ENCODE measurements at regions not wholly inside any gene's neighbourhood (a gene's known extent, or its start where the extent isn't known, plus 50 kb on each side); places are given as distances from the start of the nearest gene placed in this dataset.

GRCh38 chr9:8256880-8257279 is 457.3 kb upstream of the DMAC1 start:
- no peak overlapping the region for H2BK15ac ChIP-seq (ENCODE audit: low read length)
- H2AFZ ChIP-seq (ENCODE audit: low read length): no peak overlapping the region
- H3K14ac ChIP-seq (ENCODE audit: insufficient read length): no peak overlapping the region
- H3K27me3 ChIP-seq (replicated peaks in 1 of 4; ENCODE audit: control insufficient read depth in 3 of 4, extremely low read depth in 1 of 4, insufficient read depth in 3 of 4, low read length in 3 of 4): no peaks in the 10 kb centered on the region
- no peak overlapping the region for H4K8ac ChIP-seq (ENCODE audit: extremely low read depth, insufficient read depth, low read length)
- no peaks in the 10 kb centered on the region for H3K23me2 ChIP-seq (ENCODE audit: low read depth, low read length)
- POLR2A ChIA-PET (ENCODE audit: partially characterized antibody): no interaction called here
- H2BK120ac ChIP-seq (replicated peaks; ENCODE audit: low read depth, low read length): no peak overlapping the region
- no peak overlapping the region for H4K5ac ChIP-seq (ENCODE audit: insufficient read length, low read depth, low read length)
- no peaks in the 10 kb centered on the region for H3K9me3 ChIP-seq (ENCODE audit: insufficient read depth in 2 of 2, low read depth in 1 of 2, low read length in 1 of 2)
- H3K79me2 ChIP-seq (ENCODE audit: control insufficient read depth in 1 of 2, insufficient read depth in 2 of 2, low read length in 2 of 2): no peaks in the 10 kb centered on the region
- no peaks in the 10 kb centered on the region for H3K79me1 ChIP-seq (ENCODE audit: low read depth, low read length)
- H2AK5ac ChIP-seq (ENCODE audit: low read depth, low read length): no peak overlapping the region
- H3K23ac ChIP-seq (ENCODE audit: insufficient read length): no peak overlapping the region
- H2BK20ac ChIP-seq (ENCODE audit: low read length): no peak overlapping the region
- H3K4me3 ChIP-seq (ENCODE audit: extremely low read depth in 1 of 4, insufficient read depth in 2 of 4, low read depth in 3 of 4, low read length in 4 of 4): no peak overlapping the region
- no peak for FAIRE-seq
- WGBS, 2 experiments (ENCODE audit: extremely low coverage in 1 of 2, insufficient coverage in 1 of 2, insufficient read length in 1 of 2, insufficient replicate concordance in 2 of 2, low coverage in 1 of 2, low lambda C conversion rate in 2 of 2, missing lambda C conversion rate in 1 of 2): 92% methylated on average over 2 of the region's 2 CpGs; no CpG with 5 or more reads in 1 of the 2 experiments
- no peak overlapping the region for H2BK12ac ChIP-seq (ENCODE audit: low read depth, low read length)
- H2BK5ac ChIP-seq (ENCODE audit: low read depth, low read length): no peak overlapping the region
- H3K36me3 ChIP-seq (ENCODE audit: control insufficient read depth in 2 of 4, insufficient read depth in 4 of 4, low read length in 3 of 4): no peaks in the 10 kb centered on the region
- H3K18ac ChIP-seq (ENCODE audit: extremely low read depth, low read length): no peak overlapping the region
- H3K56ac ChIP-seq (replicated peaks; ENCODE audit: insufficient read length, low read depth, low read length): no peak overlapping the region
- CTCF ChIA-PET (ENCODE audit: partially characterized antibody): interaction anchor here (0.9 kb wide), 1 partner anchor 15 kb away, joined by 5 read pairs; no protein-coding TSS in a partner anchor
- H4K20me1 ChIP-seq (replicated peaks in 1 of 2; ENCODE audit: control insufficient read depth in 1 of 2, insufficient read depth in 2 of 2, low read length in 2 of 2): no peaks in the 10 kb centered on the region
- no peak overlapping the region for H3K4me2 ChIP-seq (ENCODE audit: insufficient read depth in 1 of 2, low read depth in 2 of 2, low read length in 2 of 2)
- no peak overlapping the region for H3K27ac ChIP-seq (ENCODE audit: low read depth, low read length)
- H3K4me1 ChIP-seq (replicated peaks in 1 of 4; ENCODE audit: control insufficient read depth in 3 of 4, insufficient read depth in 4 of 4, low read length in 3 of 4): no peaks in the 10 kb centered on the region
- H3K9ac ChIP-seq (replicated peaks in 1 of 4; ENCODE audit: extremely low read depth in 1 of 4, low read depth in 3 of 4, low read length in 3 of 4): no peak overlapping the region
- no peak for DNase-seq (ENCODE audit: low read depth in 1 of 2, low spot score in 2 of 2)
- H3K4ac ChIP-seq (replicated peaks; ENCODE audit: insufficient read length, low read depth, low read length): no peak overlapping the region
- no peak overlapping the region for H4K91ac ChIP-seq (replicated peaks; ENCODE audit: insufficient read length, low read length)
- no peak for TF ChIP-seq SRF (IDR thresholded peaks at IDR 0.05; ENCODE audit: low read depth, low read length)
- no peak for TF ChIP-seq TBP (IDR thresholded peaks at IDR 0.05; ENCODE audit: low read depth, low read length)
- TF ChIP-seq CHD1 (IDR thresholded peaks at IDR 0.05; ENCODE audit: low read depth, low read length): no peak
- TF ChIP-seq CBX8 (IDR thresholded peaks at IDR 0.05; ENCODE audit: borderline replicate concordance, low read depth, low read length): no peak
- no peak for TF ChIP-seq GABPA (IDR thresholded peaks at IDR 0.05; ENCODE audit: borderline replicate concordance, insufficient read depth, low read length)
- no peak for TF ChIP-seq CTCF (IDR thresholded peaks at IDR 0.05; ENCODE audit: control extremely low read depth in 1 of 3, insufficient read depth in 1 of 3, low read depth in 1 of 3, low read length in 3 of 3)
- TF ChIP-seq BRCA1 (IDR thresholded peaks at IDR 0.05; ENCODE audit: low read depth, low read length): no peak
- TF ChIP-seq TCF12 (IDR thresholded peaks at IDR 0.05; ENCODE audit: low read depth, low read length): no peak
- TF ChIP-seq CEBPB (IDR thresholded peaks at IDR 0.05; ENCODE audit: low read depth, low read length): no peak
- TF ChIP-seq BACH1 (IDR thresholded peaks at IDR 0.05; ENCODE audit: low read length): no peak
- no peak for TF ChIP-seq NRF1 (IDR thresholded peaks at IDR 0.05; ENCODE audit: low read depth, low read length)
- no peak for TF ChIP-seq HDAC6 (IDR thresholded peaks at IDR 0.05; ENCODE audit: low read depth, low read length)
- TF ChIP-seq YY1 (IDR thresholded peaks at IDR 0.05; ENCODE audit: low read depth, low read length): no peak
- no peak for TF ChIP-seq JUN (IDR thresholded peaks at IDR 0.05; ENCODE audit: low read depth, low read length)
